DOHH2 (cell line): ENCODE measurements at regions not wholly inside any gene's neighbourhood (a gene's known extent, or its start where the extent isn't known, plus 50 kb on each side); places are given as distances from the start of the nearest gene placed in this dataset.
A peak's percentile ranks its signal among the peaks of the same experiment; 100 is the strongest.
"Not testable (repeated sequence)": the region's sequence is repeated elsewhere in the genome, so short reads cannot be mapped to it uniquely, and the experiment has no call there.

Experiments used
- H3F3A ChIP-seq: fragments of 200-600 bp; sonication (generic), shearing (Covaris generic); 2 replicates; pipeline ENCODE4 v1.6.0; 2016; ENCODE audit warnings: antibody characterized with exemption, mild to moderate bottlenecking; ENCODE audit not compliant: control insufficient read depth, insufficient read depth
- H3K27ac ChIP-seq: fragments of 200-600 bp; sonication (generic); 2 replicates; pipeline ENCODE4 v1.5.1; 2014; ENCODE audit warnings: low read depth, mild to moderate bottlenecking, low read length, moderate library complexity
- H3K27me3 ChIP-seq: fragments of 200-600 bp; sonication (generic); 2 replicates; pipeline ENCODE4 v1.6.1; 2014; ENCODE audit warnings: mild to moderate bottlenecking, low read length, mixed read lengths; ENCODE audit not compliant: control insufficient read depth
- H3K36me3 ChIP-seq: fragments of 200-600 bp; sonication (generic); 2 replicates; pipeline ENCODE4 v1.6.1; 2014; ENCODE audit warnings: mild to moderate bottlenecking, low read length, moderate library complexity, mixed read lengths; ENCODE audit not compliant: control insufficient read depth
- H3K4me1 ChIP-seq: fragments of 200-600 bp; sonication (generic); 2 replicates; pipeline ENCODE4 v1.6.1; 2014; ENCODE audit warnings: mild to moderate bottlenecking, low read length, mixed read lengths; ENCODE audit not compliant: control insufficient read depth
- H3K4me2 ChIP-seq: fragments of 200-600 bp; sonication (generic); 2 replicates; pipeline ENCODE4 v1.6.0; 2014; ENCODE audit warnings: mild to moderate bottlenecking, low read length, moderate library complexity
- H3K4me3 ChIP-seq: fragments of 200-600 bp; sonication (generic); 2 replicates; pipeline ENCODE4 v1.5.1; 2014; ENCODE audit warnings: mild to moderate bottlenecking, low read length, mixed read lengths
- H3K79me2 ChIP-seq: fragments of 200-600 bp; sonication (generic); 2 replicates; pipeline ENCODE4 v1.6.1; 2014; ENCODE audit warnings: mild to moderate bottlenecking, low read length, mixed read lengths; ENCODE audit not compliant: control insufficient read depth
- H3K9me2 ChIP-seq: fragments of 200-600 bp; sonication (generic); replicated peaks from 2 replicates; pipeline ENCODE4 v1.6.1; 2014; ENCODE audit warnings: mild to moderate bottlenecking, low read length, mixed read lengths; ENCODE audit not compliant: control insufficient read depth
- H3K9me3 ChIP-seq: fragments of 200-600 bp; sonication (generic); 2 replicates; pipeline ENCODE4 v1.6.1; 2014; ENCODE audit warnings: antibody characterized with exemption, low read length, mixed read lengths; ENCODE audit not compliant: control insufficient read depth, insufficient read depth
- H4K20me1 ChIP-seq: fragments of 200-600 bp; sonication (generic); 2 replicates; pipeline ENCODE4 v1.6.0; 2014; ENCODE audit warnings: low read depth, mild to moderate bottlenecking, antibody characterized with exemption, low read length, moderate library complexity; ENCODE audit not compliant: control insufficient read depth, insufficient read depth
- CTCF ChIP-seq: fragments of 200-600 bp; sonication (generic); IDR thresholded peaks from one replicate; pipeline ENCODE4 v1.5.1; 2014; ENCODE audit warnings: antibody characterized with exemption, mild to moderate bottlenecking, low read depth, low read length; ENCODE audit not compliant: poor library complexity, severe bottlenecking
- EZH2phosphoT487 ChIP-seq: fragments of 200-600 bp; sonication (generic); IDR thresholded peaks from 2 replicates; pipeline ENCODE4 v1.6.1; 2017; ENCODE audit warnings: borderline replicate concordance, mild to moderate bottlenecking, antibody characterized with exemption, low read length, moderate library complexity, mixed read lengths

GRCh38 chr18:57951117-57951796 lies 92.8 kb upstream of the NEDD4L start:
- no peak for TF ChIP-seq CTCF
- no peak for TF ChIP-seq EZH2phosphoT487
- H4K20me1 ChIP-seq = no peaks in the 10 kb centered on the region
- no peaks in the 10 kb centered on the region for H3F3A ChIP-seq

GRCh38 chr18:57950542-57950941 lies 93.5 kb upstream of the NEDD4L start:
- H3K9me3 ChIP-seq = no peaks in the 10 kb centered on the region
- no peaks in the 10 kb centered on the region for H3K79me2 ChIP-seq
- no peak overlapping the region for H3K27ac ChIP-seq
- TF ChIP-seq EZH2phosphoT487 = no peak
- no peak for TF ChIP-seq CTCF
- no peaks in the 10 kb centered on the region for H3K9me2 ChIP-seq
- H3F3A ChIP-seq = no peaks in the 10 kb centered on the region
- H3K27me3 ChIP-seq = no peaks in the 10 kb centered on the region
- H3K36me3 ChIP-seq = no peaks in the 10 kb centered on the region
- peak overlapping the region; percentile 52 for H3K4me2 ChIP-seq
- no peaks in the 10 kb centered on the region for H4K20me1 ChIP-seq
- H3K4me1 ChIP-seq = peaks cover 27% of the 10 kb centered on the region
- peak overlapping the region; percentile 15 for H3K4me3 ChIP-seq

More at GRCh38 chr18:57951117-57951796, 92.8 kb upstream of the NEDD4L start:
- no peak overlapping the region for H3K27ac ChIP-seq
- H3K27me3 ChIP-seq = 0 out of 2 replicates have a peak, but pooled peaks cover under 1% of the 10 kb centered on the region
- H3K36me3 ChIP-seq = no peaks in the 10 kb centered on the region
- H3K4me3 ChIP-seq = peak overlapping the region; percentile 15
- no peaks in the 10 kb centered on the region for H3K9me3 ChIP-seq
- H3K9me2 ChIP-seq = no peaks in the 10 kb centered on the region
- H3K4me2 ChIP-seq = peak overlapping the region; percentile 52
- peaks cover 24% of the 10 kb centered on the region for H3K4me1 ChIP-seq
- no peaks in the 10 kb centered on the region for H3K79me2 ChIP-seq

- H3K9me2 ChIP-seq, H3K9me3 ChIP-seq, H3K36me3 ChIP-seq, H3F3A ChIP-seq, H3K4me2 ChIP-seq, H3K4me3 ChIP-seq, H3K79me2 ChIP-seq, H3K27me3 ChIP-seq, H3K27ac ChIP-seq, H4K20me1 ChIP-seq: not testable (repeated sequence)
- peaks cover 27% of the 10 kb centered on the region for H3K4me1 ChIP-seq
Observed at GRCh38 chr18:57949335-57949734, 94.7 kb upstream of the NEDD4L start.

- Histone ChIP-seq H3F3A (no peaks in the 10 kb centered on the region), H3K27me3 (0 out of 2 replicates have a peak, but pooled peaks cover 2% of the 10 kb centered on the region), H3K9me3 (no peaks in the 10 kb centered on the region), H3K9me2 (no peaks in the 10 kb centered on the region), H4K20me1 (no peaks in the 10 kb centered on the region), H3K4me1 (peaks cover 36% of the 10 kb centered on the region), H3K4me3 (no peak overlapping the region), H3K27ac (no peak overlapping the region), H3K79me2 (no peaks in the 10 kb centered on the region), H3K36me3 (no peaks in the 10 kb centered on the region), H3K4me2 (no peak overlapping the region)
- no peak for TF ChIP-seq CTCF
- TF ChIP-seq EZH2phosphoT487 = no peak
Observed at GRCh38 chr18:57947117-57947516, 96.9 kb upstream of the NEDD4L start.
